Naive thymus-derived CD4-positive, alpha-beta T cell (primary cell): ENCODE measurements at regions not wholly inside any gene's neighbourhood (a gene's known extent, or its start where the extent isn't known, plus 50 kb on each side); places are given as distances from the start of the nearest gene placed in this dataset.

Source experiments
- ATAC-seq: fragments of 150-1000 bp; cut with Tn5 transposase; 2 replicates; pipeline ENCODE4 v1.10.0; 2021; ENCODE audit warnings: mild to moderate bottlenecking, moderate library complexity
- CTCF ChIA-PET: fragments of 350-600 bp; sonication (Branson Sonifier 250); formaldehyde crosslinking; loops from one replicate; lab custom pipeline; 2021; ENCODE audit warnings: antibody characterized with exemption; lab: Charles Lee
- POLR2A ChIA-PET: fragments of 350-600 bp; sonication (Branson Sonifier 250); formaldehyde crosslinking; loops from one replicate; lab custom pipeline; 2021; ENCODE audit warnings: antibody characterized with exemption, inconsistent platforms; lab: Charles Lee
- DNase-seq, 9 donors: peaks; one replicate each; pipeline versions ENCODE4 v3.0.0 to v3.0.0-alpha.2; 2020 to 2022; ENCODE audit warnings: mixed read lengths in 1 of 9
- H3K27ac ChIP-seq: one replicate; pipeline ENCODE4 v1.7.0; 2013; ENCODE audit warnings: mild to moderate bottlenecking, low read depth, low read length, moderate library complexity
- H3K27me3 ChIP-seq, 2 donors: one replicate each; pipeline ENCODE4 v1.7.0; 2013; ENCODE audit warnings: low read length in 2 of 2, mild to moderate bottlenecking in 2 of 2, moderate library complexity in 2 of 2; ENCODE audit not compliant: control insufficient read depth in 2 of 2, insufficient read depth in 2 of 2
- H3K36me3 ChIP-seq, 3 experiments: 1 replicate in 2 of 3; 2 replicates in 1 of 3; pipeline ENCODE4 v1.7.0; 2013; ENCODE audit warnings: low read length in 3 of 3, mild to moderate bottlenecking in 3 of 3, moderate library complexity in 1 of 3; ENCODE audit not compliant: insufficient read depth in 3 of 3, control insufficient read depth in 2 of 3
- H3K4me1 ChIP-seq, 2 donors: one replicate each; pipeline ENCODE4 v1.7.0; 2013; ENCODE audit warnings: low read length in 2 of 2, mild to moderate bottlenecking in 2 of 2, moderate library complexity in 1 of 2; ENCODE audit not compliant: control insufficient read depth in 2 of 2, insufficient read depth in 2 of 2
- H3K4me3 ChIP-seq: 2 replicates; pipeline ENCODE4 v1.7.0; 2013; ENCODE audit warnings: mild to moderate bottlenecking, low read length
- H3K9me3 ChIP-seq, 3 experiments: 1 replicate in 2 of 3; 2 replicates in 1 of 3; pipeline ENCODE4 v1.7.0; 2013; ENCODE audit warnings: low read length in 3 of 3; ENCODE audit not compliant: control insufficient read depth in 2 of 3
- H3K27ac Mint-ChIP-seq, 9 donors: one replicate each; pipeline ENCODE4 v1.8.0; 2020 to 2022; ENCODE audit warnings: mixed read lengths in 9 of 9, mild to moderate bottlenecking in 8 of 9, moderate library complexity in 5 of 9, inconsistent platforms in 2 of 9
- H3K27me3 Mint-ChIP-seq, 5 donors: one replicate each; pipeline ENCODE4 v1.8.0; 2021 to 2022; ENCODE audit warnings: mixed read lengths in 5 of 5, mild to moderate bottlenecking in 1 of 5
- H3K36me3 Mint-ChIP-seq, 5 donors: one replicate each; pipeline ENCODE4 v1.8.0; 2020 to 2022; ENCODE audit warnings: mixed read lengths in 5 of 5, mild to moderate bottlenecking in 3 of 5, inconsistent platforms in 1 of 5
- H3K4me1 Mint-ChIP-seq, 7 donors: one replicate each; pipeline ENCODE4 v1.8.0; 2020 to 2022; ENCODE audit warnings: mixed read lengths in 7 of 7, mild to moderate bottlenecking in 3 of 7, inconsistent platforms in 1 of 7
- H3K4me3 Mint-ChIP-seq, 10 donors: one replicate each; pipeline ENCODE4 v1.8.0; 2020 to 2022; ENCODE audit warnings: mild to moderate bottlenecking in 10 of 10, mixed read lengths in 10 of 10, moderate library complexity in 6 of 10, inconsistent platforms in 2 of 10
- H3K9me3 Mint-ChIP-seq, 11 donors: one replicate each; pipeline ENCODE4 v1.8.0; 2020 to 2022; ENCODE audit warnings: mixed read lengths in 11 of 11, mild to moderate bottlenecking in 4 of 11, inconsistent platforms in 1 of 11, moderate library complexity in 1 of 11
- intact Hi-C, 2 donors: fragments of 100-400 bp; cut with micrococcal nuclease; formaldehyde crosslinking; loops; one replicate each; pipeline ENCODE4 v1.15.1; 2023

GRCh38 chr2:23289671-23290070 lies 95.3 kb upstream of the KLHL29 start:
- Mint-ChIP-seq H3K9me3 (no peaks in the 10 kb centered on the region), H3K36me3 (no peaks in the 10 kb centered on the region), H3K27me3 (peaks cover 5 to 26% (median 10%) of the 10 kb centered on the region in 5 donors), H3K27ac (no peak overlapping the region), H3K4me1 (no peaks in the 10 kb centered on the region), H3K4me3 (no peak overlapping the region)
- no peaks in the 10 kb centered on the region for H3K36me3 ChIP-seq
- no peak for ATAC-seq
- H3K4me3 ChIP-seq, result no peak overlapping the region
- H3K27ac ChIP-seq, result no peak overlapping the region
- POLR2A ChIA-PET, result no interaction called here
- intact Hi-C loops, result no loop called here
- no peaks in the 10 kb centered on the region for H3K9me3 ChIP-seq
- H3K27me3 ChIP-seq, result no peaks in the 10 kb centered on the region
- CTCF ChIA-PET, result no interaction called here
- no peaks in the 10 kb centered on the region for H3K4me1 ChIP-seq
- no peak for DNase-seq

GRCh38 chr2:23291239-23291638 lies 93.7 kb upstream of the KLHL29 start:
- Mint-ChIP-seq H3K9me3 (no peaks in the 10 kb centered on the region), H3K27ac (no peak overlapping the region), H3K36me3 (no peaks in the 10 kb centered on the region), H3K4me1 (no peaks in the 10 kb centered on the region), H3K4me3 (no peak overlapping the region), H3K27me3 (peaks cover 13 to 31% (median 21%) of the 10 kb centered on the region in 5 donors)
- H3K9me3 ChIP-seq, result no peaks in the 10 kb centered on the region
- H3K27me3 ChIP-seq, result no peaks in the 10 kb centered on the region
- H3K4me1 ChIP-seq, result no peaks in the 10 kb centered on the region
- ATAC-seq (no peak), DNase-seq (no peak)
- no peak overlapping the region for H3K27ac ChIP-seq
- H3K36me3 ChIP-seq, result no peaks in the 10 kb centered on the region
- ChIA-PET CTCF (no interaction called here), POLR2A (no interaction called here)
- no peak overlapping the region for H3K4me3 ChIP-seq
- intact Hi-C loops, result no loop called here

GRCh38 chr2:23292024-23292423 lies 93.0 kb upstream of the KLHL29 start:
- ATAC-seq (no peak), DNase-seq (no peak)
- Histone ChIP-seq H3K36me3 (no peaks in the 10 kb centered on the region), H3K4me3 (no peak overlapping the region), H3K4me1 (no peaks in the 10 kb centered on the region), H3K27ac (no peak overlapping the region), H3K9me3 (no peaks in the 10 kb centered on the region), H3K27me3 (no peaks in the 10 kb centered on the region)
- H3K9me3 Mint-ChIP-seq, result no peaks in the 10 kb centered on the region
- H3K4me1 Mint-ChIP-seq, result peaks cover 0 to 1% (median 0%) of the 10 kb centered on the region in 7 donors
- intact Hi-C loops, result no loop called here
- ChIA-PET POLR2A (no interaction called here), CTCF (no interaction called here)
- peaks cover 18 to 39% (median 21%) of the 10 kb centered on the region in 5 donors for H3K27me3 Mint-ChIP-seq
- H3K4me3 Mint-ChIP-seq, result no peak overlapping the region
- H3K36me3 Mint-ChIP-seq, result no peaks in the 10 kb centered on the region
- H3K27ac Mint-ChIP-seq, result no peak overlapping the region

GRCh38 chr2:23293063-23293462 lies 91.9 kb upstream of the KLHL29 start:
- Mint-ChIP-seq H3K36me3 (no peaks in the 10 kb centered on the region), H3K4me3 (no peak overlapping the region), H3K27ac (no peak overlapping the region), H3K27me3 (peaks cover 14 to 43% (median 18%) of the 10 kb centered on the region in 5 donors), H3K9me3 (no peaks in the 10 kb centered on the region), H3K4me1 (peaks cover 0 to 1% (median 0%) of the 10 kb centered on the region in 7 donors)
- Histone ChIP-seq H3K36me3 (no peaks in the 10 kb centered on the region), H3K4me3 (no peak overlapping the region), H3K4me1 (no peaks in the 10 kb centered on the region), H3K27ac (no peak overlapping the region), H3K27me3 (no peaks in the 10 kb centered on the region), H3K9me3 (no peaks in the 10 kb centered on the region)
- intact Hi-C loops, result no loop called here
- ATAC-seq (no peak), DNase-seq (no peak)
- ChIA-PET CTCF (no interaction called here), POLR2A (no interaction called here)

GRCh38 chr2:23293731-23294130 lies 91.2 kb upstream of the KLHL29 start:
- Histone ChIP-seq H3K4me1 (no peaks in the 10 kb centered on the region), H3K27me3 (no peaks in the 10 kb centered on the region), H3K9me3 (no peaks in the 10 kb centered on the region), H3K27ac (no peak overlapping the region), H3K4me3 (no peak overlapping the region), H3K36me3 (no peaks in the 10 kb centered on the region)
- no peak for ATAC-seq
- intact Hi-C loops, result no loop called here
- Mint-ChIP-seq H3K9me3 (no peaks in the 10 kb centered on the region), H3K27me3 (peaks cover 9 to 50% (median 22%) of the 10 kb centered on the region in 5 donors), H3K4me1 (peaks cover 0 to 1% (median 0%) of the 10 kb centered on the region in 7 donors), H3K27ac (no peak overlapping the region), H3K36me3 (no peaks in the 10 kb centered on the region), H3K4me3 (no peak overlapping the region)
- ChIA-PET POLR2A (no interaction called here), CTCF (interaction anchor here (0.6 kb wide), 1 partner anchor 22 kb away, joined by 6 read pairs; no protein-coding TSS in a partner anchor)
- DNase-seq, result no peak

- ATAC-seq (no peak), DNase-seq (no peak)
- CTCF ChIA-PET, result interaction anchor here (0.6 kb wide), 1 partner anchor 23 kb away, joined by 6 read pairs; no protein-coding TSS in a partner anchor
- POLR2A ChIA-PET, result no interaction called here
- no peak overlapping the region for H3K27ac Mint-ChIP-seq
- Histone ChIP-seq H3K4me3 (no peak overlapping the region), H3K4me1 (no peaks in the 10 kb centered on the region), H3K27me3 (no peaks in the 10 kb centered on the region), H3K36me3 (no peaks in the 10 kb centered on the region), H3K27ac (no peak overlapping the region), H3K9me3 (no peaks in the 10 kb centered on the region)
- peaks cover 9 to 51% (median 22%) of the 10 kb centered on the region in 5 donors for H3K27me3 Mint-ChIP-seq
- intact Hi-C loops, result no loop called here
- no peaks in the 10 kb centered on the region for H3K9me3 Mint-ChIP-seq
- no peak overlapping the region for H3K4me3 Mint-ChIP-seq
- H3K4me1 Mint-ChIP-seq, result peaks cover 0 to 1% (median 0%) of the 10 kb centered on the region in 7 donors
- H3K36me3 Mint-ChIP-seq, result no peaks in the 10 kb centered on the region
These were observed 90.7 kb upstream of the KLHL29 start for GRCh38 chr2:23294238-23294637.

- Histone ChIP-seq H3K4me1 (no peaks in the 10 kb centered on the region), H3K27ac (no peak overlapping the region), H3K9me3 (no peaks in the 10 kb centered on the region), H3K36me3 (no peaks in the 10 kb centered on the region), H3K27me3 (no peaks in the 10 kb centered on the region), H3K4me3 (no peak overlapping the region)
- peaks cover 0 to 1% (median 0%) of the 10 kb centered on the region in 7 donors for H3K4me1 Mint-ChIP-seq
- intact Hi-C loops, result no loop called here
- DNase-seq, result no peak
- CTCF ChIA-PET, result no interaction called here
- POLR2A ChIA-PET, result no interaction called here
- peaks cover 4 to 51% (median 21%) of the 10 kb centered on the region in 5 donors for H3K27me3 Mint-ChIP-seq
- no peak overlapping the region for H3K4me3 Mint-ChIP-seq
- ATAC-seq, result no peak
- no peaks in the 10 kb centered on the region for H3K9me3 Mint-ChIP-seq
- no peaks in the 10 kb centered on the region for H3K36me3 Mint-ChIP-seq
- H3K27ac Mint-ChIP-seq, result no peak overlapping the region
These were observed 88.3 kb upstream of the KLHL29 start for GRCh38 chr2:23296691-23297090.
